ENCODE measurements at regions not wholly inside any gene's neighbourhood (a gene's known extent, or its start where the extent isn't known, plus 50 kb on each side); places are given as distances from the start of the nearest gene placed in this dataset.
"Not testable (repeated sequence)": the region's sequence is repeated elsewhere in the genome, so short reads cannot be mapped to it uniquely, and the experiment has no call there.

GRCh38 chr12:75643119-75643518 lies 131.7 kb upstream of the KRR1 start:
- TF ChIP-seq CTCF (conservative IDR thresholded peaks at IDR 0.05; ENCODE audit: low read depth, low read length); EZH2 (IDR thresholded peaks at IDR 0.05; ENCODE audit: low read length, unreplicated experiment); EZH2phosphoT487 (IDR thresholded peaks at IDR 0.05; ENCODE audit: borderline replicate concordance, low read length): not testable (repeated sequence)

All from PC-3 (cell line).